SHP77 treated with DMSO at 0.1 percent for 48 hours (cell line): ENCODE measurements at regions not wholly inside any gene's neighbourhood (a gene's known extent, or its start where the extent isn't known, plus 50 kb on each side); places are given as distances from the start of the nearest gene placed in this dataset.

Source experiments
- DNase-seq: peaks from one replicate; lab custom pipeline; 2025; lab: John Stamatoyannopoulos, UW

DNA sequence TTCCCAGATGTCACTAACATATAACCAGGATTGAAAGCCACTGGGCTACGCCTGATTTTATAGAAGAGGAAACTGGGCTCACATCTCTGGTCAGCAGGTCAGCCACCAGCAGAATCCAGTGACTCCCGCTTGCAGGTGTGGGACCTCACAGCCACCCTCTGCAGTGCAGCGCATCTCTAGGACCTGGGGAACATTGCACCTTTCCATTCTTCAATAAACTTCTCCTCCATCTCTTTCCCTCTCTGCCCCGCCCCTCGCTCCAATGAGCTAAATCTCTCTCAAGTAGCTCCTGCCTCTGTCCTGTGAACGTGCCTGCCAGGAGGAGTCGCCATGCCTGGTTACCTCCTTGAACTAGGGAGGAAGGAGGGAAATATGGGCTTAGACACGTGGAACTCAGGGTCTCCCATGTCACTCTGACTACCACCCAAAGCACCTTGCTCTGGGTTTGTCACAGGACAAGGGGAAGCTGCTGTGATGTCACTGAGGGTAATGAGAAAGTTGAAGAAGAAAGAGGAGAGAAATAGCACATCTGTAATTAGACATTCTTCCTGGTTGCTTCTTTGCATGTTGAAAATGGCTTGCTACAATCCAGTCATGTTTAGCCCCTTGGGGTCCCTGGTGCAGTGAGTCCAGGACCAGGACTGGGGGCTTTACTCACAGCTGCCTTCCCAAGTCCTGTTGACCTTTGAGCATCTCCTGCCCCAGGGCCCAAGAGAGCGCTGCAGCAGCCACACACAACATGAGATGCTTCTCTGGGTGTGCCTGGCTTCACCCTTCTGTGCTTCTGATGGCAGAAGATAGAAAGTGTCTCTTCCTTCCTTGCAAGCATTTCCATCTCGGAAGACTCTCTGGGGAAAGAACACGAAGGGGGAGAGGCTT, 469.4 kb downstream of the PREX1 start:
- DNase-seq = no peak

GRCh38 chr20:48357714-48358113, 470.1 kb downstream of the PREX1 start:
- DNase-seq = no peak

- DNase-seq = no peak
These were observed 472.9 kb downstream of the PREX1 start for GRCh38 chr20:48354903-48355302.

GRCh38 chr20:48354320-48354876, 473.4 kb downstream of the PREX1 start:
- no peak for DNase-seq

- DNase-seq = no peak
These were observed 475.2 kb downstream of the PREX1 start for GRCh38 chr20:48352628-48353027.

GRCh38 chr20:48352042-48352441, 475.8 kb downstream of the PREX1 start:
- DNase-seq = no peak

DNA sequence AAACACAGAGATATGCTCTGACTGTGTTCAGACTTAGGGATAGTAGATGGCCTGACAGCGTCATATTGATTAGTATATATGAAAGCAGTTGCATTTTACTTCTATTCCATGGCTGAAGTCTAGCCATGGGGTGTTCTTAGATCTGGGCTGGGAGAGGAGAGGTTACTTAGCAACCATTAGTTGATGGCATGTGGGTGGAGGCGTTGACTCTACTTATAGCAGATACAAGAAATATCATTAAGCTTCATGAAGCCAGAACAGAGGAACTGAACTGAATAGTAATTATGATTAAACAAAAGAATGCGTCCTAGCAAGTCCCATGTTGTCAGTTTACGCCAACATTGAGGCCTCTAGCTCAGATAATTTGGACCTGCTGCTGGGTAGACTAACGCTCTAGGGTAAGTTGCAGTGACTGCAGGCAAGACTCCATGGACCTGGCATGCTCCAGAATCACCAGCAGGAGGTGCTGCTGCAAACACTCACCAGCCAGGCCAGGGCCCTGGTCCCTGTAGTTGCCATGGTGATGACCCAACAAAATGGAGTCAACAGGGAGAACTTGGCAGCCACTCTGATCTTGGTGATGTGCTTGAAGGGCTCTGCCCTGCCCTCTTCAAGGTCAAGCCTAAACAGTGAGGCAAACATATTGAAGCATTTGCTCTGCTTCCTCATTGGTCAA, 477.3 kb downstream of the PREX1 start:
- DNase-seq = no peak

- no peak for DNase-seq
These were observed 478.1 kb downstream of the PREX1 start for GRCh38 chr20:48349656-48350055.

- DNase-seq = no peak
These were observed 479.8 kb downstream of the PREX1 start for GRCh38 chr20:48348022-48348421.

DNA sequence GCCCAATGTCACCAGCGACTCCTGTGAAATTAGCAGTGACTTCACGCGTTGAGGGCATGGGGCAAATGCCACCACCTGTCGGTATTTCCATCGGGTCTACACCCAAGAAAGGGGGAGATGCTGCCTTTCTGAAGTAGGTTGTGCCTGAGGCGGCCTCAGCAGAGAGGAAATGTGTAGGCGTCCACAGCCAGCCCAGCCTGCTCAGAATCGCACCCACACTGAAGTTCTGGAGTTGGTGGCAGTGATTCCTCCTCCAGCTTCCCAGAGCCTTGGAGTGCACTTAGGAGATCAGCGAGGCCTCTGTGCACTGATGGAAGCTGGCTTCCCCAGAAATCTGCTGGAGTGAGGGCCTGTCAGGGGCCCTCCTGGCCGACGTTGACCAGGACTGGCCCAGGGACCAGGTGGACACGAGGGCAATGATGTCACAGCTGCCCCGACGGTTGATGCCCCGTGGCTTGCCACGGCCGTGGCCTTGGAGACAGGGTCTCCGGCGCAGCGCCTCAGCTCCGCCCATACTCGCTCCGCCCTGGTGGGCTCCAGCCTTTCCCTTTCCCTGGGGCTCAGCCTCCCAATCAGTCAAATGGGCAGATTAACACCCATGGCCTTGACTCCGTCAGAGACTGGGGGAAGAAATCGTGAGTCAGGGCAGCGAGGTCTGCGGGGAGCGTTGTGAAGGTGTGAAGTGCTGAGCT, 484.8 kb downstream of the PREX1 start:
- DNase-seq = no peak

- DNase-seq = no peak
These were observed 486.9 kb downstream of the PREX1 start for GRCh38 chr20:48340883-48341281.

DNA sequence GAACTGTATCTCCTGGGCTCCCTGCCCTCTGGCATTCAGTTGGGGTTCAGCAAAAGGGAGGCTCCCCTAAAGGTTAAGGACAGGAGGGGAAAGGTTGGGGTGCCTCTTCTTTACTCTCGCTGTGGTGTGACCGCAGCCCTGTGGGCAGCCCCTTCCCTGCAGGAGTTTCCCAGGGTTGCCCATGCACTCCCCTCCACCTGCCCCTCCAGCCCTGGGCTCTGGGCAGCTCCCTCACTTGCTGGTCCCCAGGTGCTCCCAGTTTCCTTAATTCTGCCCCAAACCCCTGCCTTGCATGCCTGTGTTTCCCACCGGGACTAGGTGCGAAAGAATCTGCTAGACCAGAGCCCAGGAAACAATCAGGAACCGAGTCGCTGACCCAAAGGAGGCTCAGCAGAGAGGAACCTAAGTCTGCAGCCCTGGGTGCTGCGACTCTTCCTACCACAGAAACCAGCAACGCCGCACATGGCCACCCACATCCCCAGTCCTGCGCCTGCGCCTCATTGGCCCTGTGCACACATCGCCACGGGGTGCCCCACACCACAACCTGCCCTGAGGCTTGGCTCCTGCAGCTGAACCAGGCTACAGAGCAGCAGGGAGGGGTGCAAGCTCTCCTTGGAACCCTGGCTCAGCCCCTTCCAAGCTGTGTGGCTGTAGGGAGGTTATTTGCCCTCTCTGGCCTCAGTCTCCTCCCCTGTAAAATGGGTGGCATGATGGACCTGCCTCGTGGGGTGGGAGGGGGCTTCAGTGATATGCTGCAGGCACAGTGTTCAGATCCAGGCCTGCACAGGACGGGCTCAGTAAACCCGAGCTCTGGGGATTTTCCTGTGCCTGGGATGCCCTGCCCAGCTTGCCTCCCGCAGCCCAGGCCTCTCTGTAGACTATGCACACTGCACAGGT, 487.6 kb downstream of the PREX1 start:
- DNase-seq = no peak

DNA sequence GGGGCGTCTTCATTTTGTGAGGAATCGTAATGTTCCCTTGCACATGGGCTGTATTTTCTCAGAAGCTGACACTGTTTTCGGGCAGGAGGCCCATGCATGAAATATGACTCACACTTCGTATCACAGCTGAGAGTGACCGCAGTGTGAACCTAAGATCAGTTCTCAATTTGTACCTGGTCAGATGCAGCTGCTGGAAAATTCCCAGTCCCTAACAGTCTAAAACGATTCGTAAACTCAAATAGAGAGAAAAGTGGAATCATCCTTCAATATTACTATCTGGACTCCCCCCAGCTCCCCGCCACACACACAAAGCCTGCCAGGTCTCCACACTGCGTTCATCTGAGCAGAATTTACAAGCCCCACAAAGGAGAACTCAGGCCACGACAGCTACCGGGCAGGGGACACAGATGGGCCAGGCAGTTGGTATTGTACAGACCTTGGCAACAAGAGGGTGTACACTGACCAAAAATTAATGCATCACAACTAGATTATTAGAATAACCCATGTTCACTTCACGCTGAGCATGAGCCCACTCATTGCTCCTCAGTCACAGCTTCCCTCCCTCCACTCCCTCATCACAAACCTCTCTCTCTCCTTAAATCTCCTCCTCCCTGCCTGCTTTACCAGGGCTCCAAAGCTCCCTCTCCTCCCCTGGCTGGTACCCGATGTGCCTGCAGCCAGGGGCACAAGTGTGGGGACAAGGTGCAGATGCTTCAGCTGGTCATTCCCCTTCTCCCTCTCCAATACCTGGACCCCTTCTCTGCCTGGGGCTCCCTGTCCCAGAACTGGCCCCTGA, 488.4 kb downstream of the PREX1 start:
- no peak for DNase-seq

- no peak for DNase-seq
These were observed 489.1 kb downstream of the PREX1 start for GRCh38 chr20:48338717-48339116.

DNA sequence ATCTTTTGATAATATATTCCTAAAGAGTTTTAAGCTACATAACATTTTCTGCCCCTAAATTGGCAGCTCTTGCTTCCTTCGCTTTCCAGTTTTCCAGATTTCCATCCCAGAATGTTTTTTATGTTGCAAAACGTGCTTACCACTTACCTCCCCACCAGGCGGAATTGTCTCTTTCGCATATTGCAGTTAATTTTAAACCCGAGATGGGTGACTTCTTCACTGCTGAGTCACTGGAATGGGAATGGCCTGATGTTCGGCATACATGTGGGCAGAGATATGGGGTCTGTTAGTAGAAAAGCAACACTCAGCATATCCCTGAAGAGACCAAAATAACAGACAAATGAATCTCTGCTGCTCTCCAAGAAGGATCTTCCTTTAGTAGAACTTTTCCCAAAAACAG, 491.2 kb downstream of the PREX1 start:
- DNase-seq = no peak

DNA sequence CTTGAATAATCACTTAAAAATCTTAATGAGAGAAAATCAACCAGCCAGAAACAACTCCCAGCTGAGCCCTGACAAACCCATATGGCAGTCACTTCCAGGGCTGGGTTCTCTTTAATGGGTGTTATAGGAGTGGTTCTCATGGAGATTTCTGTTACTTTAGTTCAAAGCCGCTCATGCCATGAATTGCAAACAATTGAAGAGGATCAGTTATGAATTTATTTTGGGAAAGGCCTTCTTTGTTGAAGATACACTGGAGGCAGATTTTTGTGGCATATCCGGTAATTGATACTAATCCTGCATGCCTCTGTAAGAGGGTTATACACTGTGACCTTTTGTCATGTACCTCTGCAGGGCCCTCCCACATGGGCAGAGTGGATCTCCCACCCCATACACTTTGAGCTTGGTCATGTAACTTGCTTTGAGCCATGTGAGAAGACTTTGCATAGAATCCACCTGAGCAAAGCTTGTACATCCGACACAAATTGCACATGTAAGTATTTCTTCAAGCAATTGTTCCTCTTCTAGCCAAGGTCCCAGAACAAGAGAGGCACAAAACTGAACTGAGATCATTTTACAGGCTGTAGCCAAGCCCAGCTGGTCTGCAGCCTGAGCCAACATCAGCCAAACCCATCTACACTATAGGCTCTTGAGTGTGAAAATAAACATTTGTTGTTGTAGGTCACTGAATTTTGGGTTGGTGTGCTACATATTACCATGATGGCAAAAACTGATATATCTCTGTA, 492.3 kb downstream of the PREX1 start:
- DNase-seq = no peak

DNA sequence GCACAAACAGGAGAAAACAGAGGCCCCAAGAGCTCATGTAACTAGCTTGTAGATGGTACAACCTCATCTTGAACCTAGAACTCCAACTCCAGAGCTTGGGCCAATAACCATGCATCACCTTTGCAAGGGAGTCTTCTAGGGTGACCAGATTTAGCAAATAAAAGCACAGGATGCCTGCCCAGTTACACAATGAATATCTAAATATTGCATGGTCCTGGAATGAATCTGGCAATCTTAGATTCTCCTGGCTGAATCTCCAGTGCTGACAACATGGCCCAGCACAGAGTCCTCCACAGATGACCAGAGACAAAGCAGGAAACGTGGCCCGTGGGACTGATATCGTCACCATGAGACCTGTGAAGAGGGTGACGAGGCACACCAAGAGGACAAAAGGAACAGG, 494.1 kb downstream of the PREX1 start:
- no peak for DNase-seq

- DNase-seq = no peak
These were observed 495.2 kb downstream of the PREX1 start for GRCh38 chr20:48332555-48332954.

DNA sequence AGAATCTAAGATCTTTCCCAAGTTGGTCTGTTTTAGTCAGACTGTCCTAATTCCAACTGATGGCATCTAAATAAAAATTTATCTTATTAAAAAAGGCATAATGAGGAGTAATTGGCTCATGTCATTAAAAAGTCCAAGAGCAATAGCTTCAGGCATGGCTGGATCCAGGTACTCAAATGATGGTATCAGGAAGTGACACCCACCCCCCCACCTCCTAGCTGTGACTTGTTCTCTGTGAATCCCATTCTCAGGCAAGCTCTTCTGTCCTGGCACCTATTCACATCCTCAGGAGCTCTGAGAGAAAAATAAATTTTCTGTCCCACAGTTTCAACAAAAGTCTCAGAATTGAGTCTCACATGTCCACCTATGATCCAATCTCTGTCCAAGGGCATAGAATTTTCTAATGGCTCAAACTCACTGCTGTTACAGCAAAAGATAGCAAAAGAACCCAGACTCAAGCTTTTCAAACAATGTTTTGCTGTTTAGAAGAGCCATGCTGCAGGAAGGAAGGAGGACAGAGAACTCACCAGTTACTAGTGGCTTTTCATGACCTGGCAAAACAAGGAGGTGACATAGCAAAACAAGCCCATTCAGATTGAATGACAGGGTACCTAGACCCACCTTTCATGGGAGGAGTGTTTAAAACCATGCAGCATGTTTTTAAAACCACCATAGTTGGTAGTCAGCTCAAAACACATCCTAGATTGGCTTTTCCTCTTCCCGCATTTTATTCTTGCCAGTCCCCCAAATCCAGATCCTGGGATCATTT, 496.1 kb downstream of the PREX1 start:
- no peak for DNase-seq
